ENCODE measurements at regions not wholly inside any gene's neighbourhood (a gene's known extent, or its start where the extent isn't known, plus 50 kb on each side); places are given as distances from the start of the nearest gene placed in this dataset.

GRCh38 chr4:10354225-10354624 is 103.0 kb downstream of the ZNF518B start:
- no peak overlapping the region for H3K27ac ChIP-seq (ENCODE audit: low read depth, low read length)
- H3K36me3 ChIP-seq (ENCODE audit: control insufficient read depth, insufficient read depth, low read length) = no peaks in the 10 kb centered on the region
- H3K9ac ChIP-seq (ENCODE audit: low read length) = no peak overlapping the region
- H3K27me3 ChIP-seq (ENCODE audit: control insufficient read depth, insufficient read depth, low read length) = no peaks in the 10 kb centered on the region
- H3K4me1 ChIP-seq (ENCODE audit: control insufficient read depth, insufficient read depth, low read length) = no peaks in the 10 kb centered on the region
- no peak overlapping the region for H3K4me3 ChIP-seq (ENCODE audit: low read length)

- H3K9ac ChIP-seq (ENCODE audit: low read length) = no peak overlapping the region
- no peak overlapping the region for H3K27ac ChIP-seq (ENCODE audit: low read depth, low read length)
- H3K4me3 ChIP-seq (ENCODE audit: low read length) = no peak overlapping the region
- no peaks in the 10 kb centered on the region for H3K27me3 ChIP-seq (ENCODE audit: control insufficient read depth, insufficient read depth, low read length)
- H3K4me1 ChIP-seq (ENCODE audit: control insufficient read depth, insufficient read depth, low read length) = no peaks in the 10 kb centered on the region
- no peaks in the 10 kb centered on the region for H3K36me3 ChIP-seq (ENCODE audit: control insufficient read depth, insufficient read depth, low read length)
Measured at GRCh38 chr4:10353110-10353509, 104.1 kb downstream of the ZNF518B start.

GRCh38 chr4:10348241-10348640 is 109.0 kb downstream of the ZNF518B start:
- H3K4me1 ChIP-seq (ENCODE audit: control insufficient read depth, insufficient read depth, low read length) = no peaks in the 10 kb centered on the region

GRCh38 chr4:10347815-10348214 is 109.4 kb downstream of the ZNF518B start:
- Histone ChIP-seq H3K36me3 (ENCODE audit: control insufficient read depth, insufficient read depth, low read length) (no peaks in the 10 kb centered on the region), H3K4me3 (ENCODE audit: low read length) (no peak overlapping the region), H3K4me1 (ENCODE audit: control insufficient read depth, insufficient read depth, low read length) (no peaks in the 10 kb centered on the region), H3K9ac (ENCODE audit: low read length) (no peak overlapping the region), H3K27me3 (ENCODE audit: control insufficient read depth, insufficient read depth, low read length) (no peaks in the 10 kb centered on the region), H3K27ac (ENCODE audit: low read depth, low read length) (no peak overlapping the region)

More at GRCh38 chr4:10348241-10348640, 109.0 kb downstream of the ZNF518B start:
- Histone ChIP-seq H3K27ac (ENCODE audit: low read depth, low read length) (no peak overlapping the region), H3K4me3 (ENCODE audit: low read length) (no peak overlapping the region), H3K36me3 (ENCODE audit: control insufficient read depth, insufficient read depth, low read length) (no peaks in the 10 kb centered on the region), H3K9ac (ENCODE audit: low read length) (no peak overlapping the region), H3K27me3 (ENCODE audit: control insufficient read depth, insufficient read depth, low read length) (no peaks in the 10 kb centered on the region)

DNA sequence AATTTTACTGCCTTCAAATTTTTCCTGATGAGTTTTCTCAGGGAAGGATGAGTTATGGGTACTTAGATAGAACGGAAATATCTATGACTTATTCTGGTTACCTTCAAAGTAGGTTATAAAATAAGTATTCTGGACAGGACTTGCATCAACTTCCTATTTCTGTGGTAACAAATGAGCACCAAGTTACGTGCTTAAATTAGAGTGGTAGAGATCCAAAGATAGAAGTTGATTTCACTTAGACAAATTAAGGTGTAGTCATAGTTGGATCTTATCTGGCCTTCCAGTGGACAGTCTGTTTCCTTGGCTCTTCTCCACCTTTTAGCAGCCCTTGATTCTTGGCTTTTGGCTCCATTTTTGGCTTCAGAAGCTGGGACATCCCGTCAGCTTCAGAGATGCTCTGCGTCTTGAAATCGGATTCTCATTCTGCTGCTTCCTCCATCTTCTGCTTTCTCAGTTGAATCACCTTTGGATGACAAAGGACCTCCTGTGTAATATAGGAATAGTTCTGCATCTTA is 109.9 kb downstream of the ZNF518B start:
- no peak overlapping the region for H3K4me3 ChIP-seq (ENCODE audit: low read length)

DNA sequence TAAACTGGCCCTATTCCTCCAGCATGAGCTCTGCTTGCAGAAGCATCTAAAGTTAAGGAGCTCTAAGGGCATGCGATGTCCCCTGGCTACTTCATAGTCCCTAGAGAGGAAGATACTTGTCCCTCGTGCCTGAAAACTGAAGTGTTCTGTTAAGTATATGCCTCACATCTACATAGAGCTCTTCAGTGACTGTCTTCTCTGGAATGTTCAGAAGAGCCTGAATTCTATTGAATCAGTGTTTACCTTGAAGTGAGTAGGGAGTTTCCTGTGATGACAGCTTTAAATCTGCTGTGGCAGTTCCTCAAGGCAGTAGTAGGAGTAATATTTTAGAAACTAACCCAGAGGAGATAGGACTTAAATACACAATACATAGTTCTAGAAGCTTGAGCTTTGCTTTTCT is 111.2 kb downstream of the ZNF518B start:
- no peaks in the 10 kb centered on the region for H3K36me3 ChIP-seq (ENCODE audit: control insufficient read depth, insufficient read depth, low read length)
- no peak overlapping the region for H3K4me3 ChIP-seq (ENCODE audit: low read length)
- no peaks in the 10 kb centered on the region for H3K4me1 ChIP-seq (ENCODE audit: control insufficient read depth, insufficient read depth, low read length)
- no peak overlapping the region for H3K27ac ChIP-seq (ENCODE audit: low read depth, low read length)
- H3K27me3 ChIP-seq (ENCODE audit: control insufficient read depth, insufficient read depth, low read length) = no peaks in the 10 kb centered on the region
- no peak overlapping the region for H3K9ac ChIP-seq (ENCODE audit: low read length)

More for the DNA sequence above, 109.9 kb downstream of the ZNF518B start:
- H3K27ac ChIP-seq (ENCODE audit: low read depth, low read length) = no peak overlapping the region
- no peaks in the 10 kb centered on the region for H3K4me1 ChIP-seq (ENCODE audit: control insufficient read depth, insufficient read depth, low read length)
- no peaks in the 10 kb centered on the region for H3K36me3 ChIP-seq (ENCODE audit: control insufficient read depth, insufficient read depth, low read length)
- no peaks in the 10 kb centered on the region for H3K27me3 ChIP-seq (ENCODE audit: control insufficient read depth, insufficient read depth, low read length)
- H3K9ac ChIP-seq (ENCODE audit: low read length) = no peak overlapping the region

DNA sequence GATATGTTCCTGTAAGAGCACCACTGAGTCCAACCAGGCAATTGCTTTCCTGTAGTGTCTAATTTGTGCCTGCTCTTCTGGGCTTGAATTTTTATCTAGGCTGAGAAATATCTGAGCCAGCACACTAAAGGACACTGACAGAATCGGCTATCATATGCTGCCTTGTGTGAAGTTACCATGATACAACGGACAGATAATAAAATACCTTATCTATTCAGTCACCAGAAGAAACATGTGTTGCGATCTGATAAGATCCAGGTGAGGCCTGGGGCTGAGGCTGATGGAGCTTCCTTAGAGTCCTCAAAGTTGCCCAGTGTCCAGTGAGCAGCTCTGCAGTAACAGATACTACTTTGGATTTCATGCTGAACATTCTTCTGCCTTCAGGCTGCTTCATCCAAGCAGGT is 111.8 kb downstream of the ZNF518B start:
- Histone ChIP-seq H3K36me3 (ENCODE audit: control insufficient read depth, insufficient read depth, low read length) (no peaks in the 10 kb centered on the region), H3K4me1 (ENCODE audit: control insufficient read depth, insufficient read depth, low read length) (no peaks in the 10 kb centered on the region)

DNA sequence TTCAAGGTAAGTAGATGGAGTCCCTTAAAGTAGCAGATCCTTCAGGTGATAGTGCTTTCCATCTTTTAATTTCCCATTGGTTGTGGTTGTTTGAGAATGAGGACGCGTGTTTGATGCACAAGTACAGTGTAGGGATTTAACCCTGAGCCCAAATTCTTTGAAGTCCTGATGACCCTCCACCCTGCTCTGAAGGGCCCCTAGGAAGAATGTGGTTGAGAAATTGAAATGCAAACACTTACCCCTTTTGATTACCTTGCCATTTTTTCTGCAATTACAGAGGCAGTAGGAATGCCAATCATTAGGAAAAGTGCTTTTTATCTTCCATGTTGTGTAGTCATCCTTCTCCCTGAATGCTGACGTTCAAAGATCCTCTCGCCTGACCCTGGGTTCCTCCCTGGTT is 112.4 kb downstream of the ZNF518B start:
- no peak overlapping the region for H3K9ac ChIP-seq (ENCODE audit: low read length)
- no peaks in the 10 kb centered on the region for H3K27me3 ChIP-seq (ENCODE audit: control insufficient read depth, insufficient read depth, low read length)
- no peak overlapping the region for H3K27ac ChIP-seq (ENCODE audit: low read depth, low read length)
- H3K36me3 ChIP-seq (ENCODE audit: control insufficient read depth, insufficient read depth, low read length) = no peaks in the 10 kb centered on the region
- H3K4me3 ChIP-seq (ENCODE audit: low read length) = no peak overlapping the region
- H3K4me1 ChIP-seq (ENCODE audit: control insufficient read depth, insufficient read depth, low read length) = no peaks in the 10 kb centered on the region

More for the DNA sequence above, 111.8 kb downstream of the ZNF518B start:
- Histone ChIP-seq H3K27ac (ENCODE audit: low read depth, low read length) (no peak overlapping the region), H3K4me3 (ENCODE audit: low read length) (no peak overlapping the region), H3K27me3 (ENCODE audit: control insufficient read depth, insufficient read depth, low read length) (no peaks in the 10 kb centered on the region), H3K9ac (ENCODE audit: low read length) (no peak overlapping the region)

DNA sequence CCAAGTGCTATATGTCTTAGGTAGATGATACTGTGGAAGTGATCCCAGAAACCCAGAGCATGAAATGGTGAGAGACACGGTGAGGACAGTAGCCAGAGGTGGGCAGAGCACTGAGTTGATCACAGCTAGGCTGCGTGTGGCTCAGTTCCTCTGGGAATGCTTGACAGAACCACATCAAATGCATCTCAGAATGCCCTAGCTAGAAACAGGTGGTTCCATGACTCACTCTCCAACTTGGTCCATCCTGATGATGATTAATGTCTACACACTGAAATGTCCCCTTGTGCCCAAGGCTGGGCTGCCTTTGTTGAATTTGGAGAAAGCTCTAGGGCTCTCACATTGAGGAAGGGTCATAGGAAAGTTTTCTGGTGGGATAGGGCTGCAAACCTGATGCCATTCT is 113.6 kb downstream of the ZNF518B start:
- Histone ChIP-seq H3K9ac (ENCODE audit: low read length) (no peak overlapping the region), H3K4me3 (ENCODE audit: low read length) (no peak overlapping the region), H3K27ac (ENCODE audit: low read depth, low read length) (no peak overlapping the region), H3K27me3 (ENCODE audit: control insufficient read depth, insufficient read depth, low read length) (no peaks in the 10 kb centered on the region), H3K36me3 (ENCODE audit: control insufficient read depth, insufficient read depth, low read length) (no peaks in the 10 kb centered on the region), H3K4me1 (ENCODE audit: control insufficient read depth, insufficient read depth, low read length) (no peaks in the 10 kb centered on the region)

GRCh38 chr4:10342866-10343265 is 114.4 kb downstream of the ZNF518B start:
- H3K4me3 ChIP-seq (ENCODE audit: low read length) = no peak overlapping the region
- H3K27me3 ChIP-seq (ENCODE audit: control insufficient read depth, insufficient read depth, low read length) = no peaks in the 10 kb centered on the region
- no peaks in the 10 kb centered on the region for H3K4me1 ChIP-seq (ENCODE audit: control insufficient read depth, insufficient read depth, low read length)
- H3K9ac ChIP-seq (ENCODE audit: low read length) = no peak overlapping the region
- no peak overlapping the region for H3K27ac ChIP-seq (ENCODE audit: low read depth, low read length)
- no peaks in the 10 kb centered on the region for H3K36me3 ChIP-seq (ENCODE audit: control insufficient read depth, insufficient read depth, low read length)

GRCh38 chr4:10336471-10336870 is 120.8 kb downstream of the ZNF518B start:
- no peak overlapping the region for H3K4me3 ChIP-seq (ENCODE audit: low read length)
- H3K27ac ChIP-seq (ENCODE audit: low read depth, low read length) = no peak overlapping the region
- H3K9ac ChIP-seq (ENCODE audit: low read length) = no peak overlapping the region
- H3K36me3 ChIP-seq (ENCODE audit: control insufficient read depth, insufficient read depth, low read length) = no peaks in the 10 kb centered on the region
- H3K27me3 ChIP-seq (ENCODE audit: control insufficient read depth, insufficient read depth, low read length) = no peaks in the 10 kb centered on the region
- H3K4me1 ChIP-seq (ENCODE audit: control insufficient read depth, insufficient read depth, low read length) = no peaks in the 10 kb centered on the region

DNA sequence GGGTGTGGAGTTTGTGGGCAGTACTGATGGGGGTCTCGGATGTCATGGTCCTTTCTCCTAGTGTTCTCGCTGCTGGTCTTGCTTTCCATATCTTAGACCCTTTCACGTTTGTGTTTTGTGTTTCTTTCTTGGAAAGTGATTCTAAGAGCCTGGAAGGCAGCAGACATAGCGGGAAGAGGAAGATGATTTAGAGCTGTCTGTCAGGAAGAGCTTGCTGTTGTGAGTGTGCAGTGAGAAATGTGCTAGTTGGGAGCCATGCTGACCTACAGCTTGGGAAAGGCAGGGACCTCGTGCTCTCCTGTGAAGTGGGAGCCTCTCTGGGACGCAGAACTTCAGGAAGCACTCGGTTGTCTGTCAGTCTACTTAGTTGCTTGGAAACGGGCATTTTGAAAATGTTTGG is 122.2 kb downstream of the ZNF518B start:
- Histone ChIP-seq H3K36me3 (ENCODE audit: control insufficient read depth, insufficient read depth, low read length) (no peaks in the 10 kb centered on the region), H3K27ac (ENCODE audit: low read depth, low read length) (no peak overlapping the region), H3K4me1 (ENCODE audit: control insufficient read depth, insufficient read depth, low read length) (no peaks in the 10 kb centered on the region), H3K27me3 (ENCODE audit: control insufficient read depth, insufficient read depth, low read length) (no peaks in the 10 kb centered on the region), H3K9ac (ENCODE audit: low read length) (no peak overlapping the region), H3K4me3 (ENCODE audit: low read length) (no peak overlapping the region)

GRCh38 chr4:10334506-10335028 is 122.7 kb downstream of the ZNF518B start:
- Histone ChIP-seq H3K9ac (ENCODE audit: low read length) (no peak overlapping the region), H3K27ac (ENCODE audit: low read depth, low read length) (no peak overlapping the region)

More at GRCh38 chr4:10334506-10335028, 122.7 kb downstream of the ZNF518B start:
- Histone ChIP-seq H3K36me3 (ENCODE audit: control insufficient read depth, insufficient read depth, low read length) (no peaks in the 10 kb centered on the region), H3K4me3 (ENCODE audit: low read length) (no peak overlapping the region), H3K4me1 (ENCODE audit: control insufficient read depth, insufficient read depth, low read length) (no peaks in the 10 kb centered on the region), H3K27me3 (ENCODE audit: control insufficient read depth, insufficient read depth, low read length) (no peaks in the 10 kb centered on the region)

Data from rectal smooth muscle tissue (tissue), 1 donor.